Body of pancreas (tissue), 4 donors: ENCODE measurements at regions not wholly inside any gene's neighbourhood (a gene's known extent, or its start where the extent isn't known, plus 50 kb on each side); places are given as distances from the start of the nearest gene placed in this dataset.
A peak's percentile ranks its signal among the peaks of the same experiment; 100 is the strongest.

Experiments used
- ATAC-seq: fragments of 150-250 bp; one replicate; pipeline ENCODE4 v1.9.1; 2016
- DNase-seq, 4 donors: peaks; one replicate each; pipeline ENCODE4 v3.0.0-alpha.2; 2019
- H3K27ac ChIP-seq, 4 donors: fragments of 200-600 bp; sonication (generic); 1 replicate in 3 of 4; 2 replicates in 1 of 4; pipeline versions ENCODE4 v1.5.1 to v1.6.1; 2016 to 2019; ENCODE audit warnings: mild to moderate bottlenecking in 1 of 4, mixed read lengths in 1 of 4, moderate library complexity in 1 of 4
- H3K27me3 ChIP-seq, 2 donors: fragments of 200-600 bp; sonication (generic); one replicate each; pipeline ENCODE4 v1.6.0; 2016; ENCODE audit warnings: mild to moderate bottlenecking in 1 of 2
- H3K36me3 ChIP-seq, 2 donors: fragments of 200-600 bp; sonication (generic); replicated peaks in 1 of 2; 2 replicates each; pipeline ENCODE4 v1.5.1; 2016; ENCODE audit warnings: low read depth in 2 of 2; ENCODE audit not compliant: insufficient read depth in 1 of 2
- H3K4me1 ChIP-seq: fragments of 200-600 bp; sonication (generic); one replicate; pipeline ENCODE4 v1.6.0; 2016
- H3K4me3 ChIP-seq, 2 donors: fragments of 200-600 bp; sonication (generic); 1 replicate in 1 of 2; 2 replicates in 1 of 2; pipeline ENCODE4 v1.5.1; 2016 to 2019
- H3K9me3 ChIP-seq, 3 donors: fragments of 200-600 bp; sonication (generic); 1 replicate in 2 of 3; 2 replicates in 1 of 3; pipeline ENCODE4 v1.5.1; 2016
- POLR2A ChIP-seq, 3 donors: fragments of 450-650 bp; IDR thresholded peaks; one replicate each; pipeline ENCODE4 v1.6.1; 2016; ENCODE audit warnings: antibody characterized with exemption in 3 of 3, mild to moderate bottlenecking in 2 of 3
- WGBS, 2 donors: methylation state at CpG; one replicate each; pipeline ENCODE4 v1.1.5; 2017; 5-methylcytosine and 5-hydroxymethylcytosine counted together
- intact Hi-C: fragments of 100-400 bp; cut with DNase I; formaldehyde crosslinking; loops from one replicate; pipeline ENCODE4 v1.15.1; 2023
- TF ChIP-seq, protein P1 (sequence below), 7 experiments: fragments of 450-650 bp in 4 of 7; fragments of 200-600 bp in 3 of 7; sonication (generic) in 3 of 7; IDR thresholded peaks; one replicate each; pipeline ENCODE4 v1.5.1; 2016 to 2019; ENCODE audit warnings: antibody characterized with exemption in 7 of 7

DNA sequence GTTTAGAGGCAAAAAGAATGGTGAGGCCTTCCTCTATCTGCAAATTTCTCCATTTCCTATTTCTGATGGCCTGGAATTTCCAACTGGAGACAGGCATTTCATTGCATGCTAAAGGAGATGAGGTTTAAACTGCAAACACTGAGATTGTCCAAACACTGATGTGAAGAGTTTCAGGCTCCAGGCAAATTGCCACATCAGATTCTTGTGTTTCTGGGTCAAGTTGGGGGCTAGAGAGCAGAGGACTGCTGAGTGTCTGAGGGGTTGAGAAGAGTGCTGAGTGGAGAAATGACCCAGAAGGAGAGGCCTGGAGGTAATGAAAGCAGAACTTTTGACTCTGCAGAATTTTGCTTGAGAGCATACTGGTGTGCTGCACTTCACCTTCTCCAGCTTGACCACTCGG is 216.7 kb upstream of the MPHOSPH6 start:
- no peaks in the 10 kb centered on the region for H3K9me3 ChIP-seq

DNA sequence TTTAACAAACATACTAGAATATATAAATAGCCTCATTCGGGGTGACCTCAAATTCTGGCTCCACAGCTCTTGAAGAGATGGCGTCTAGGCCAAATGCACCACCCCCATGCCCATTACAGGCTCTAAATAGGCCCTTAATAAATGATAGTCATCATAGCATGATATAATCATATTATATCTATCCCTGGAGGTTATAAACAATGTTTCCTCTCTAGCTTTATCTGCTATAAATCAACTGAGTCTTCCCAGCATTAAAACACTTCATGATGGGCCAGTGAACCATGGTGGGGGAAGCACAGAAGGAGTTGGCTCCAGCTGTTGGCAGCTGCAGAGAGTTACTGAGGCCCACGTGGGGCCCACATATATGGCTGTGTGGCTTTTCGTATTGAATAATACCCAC is 214.9 kb upstream of the MPHOSPH6 start:
- H3K4me1 ChIP-seq: no peaks in the 10 kb centered on the region
- TF ChIP-seq POLR2A (IDR thresholded peaks at IDR 0.05): no peak
- TF ChIP-seq, protein P1, sequence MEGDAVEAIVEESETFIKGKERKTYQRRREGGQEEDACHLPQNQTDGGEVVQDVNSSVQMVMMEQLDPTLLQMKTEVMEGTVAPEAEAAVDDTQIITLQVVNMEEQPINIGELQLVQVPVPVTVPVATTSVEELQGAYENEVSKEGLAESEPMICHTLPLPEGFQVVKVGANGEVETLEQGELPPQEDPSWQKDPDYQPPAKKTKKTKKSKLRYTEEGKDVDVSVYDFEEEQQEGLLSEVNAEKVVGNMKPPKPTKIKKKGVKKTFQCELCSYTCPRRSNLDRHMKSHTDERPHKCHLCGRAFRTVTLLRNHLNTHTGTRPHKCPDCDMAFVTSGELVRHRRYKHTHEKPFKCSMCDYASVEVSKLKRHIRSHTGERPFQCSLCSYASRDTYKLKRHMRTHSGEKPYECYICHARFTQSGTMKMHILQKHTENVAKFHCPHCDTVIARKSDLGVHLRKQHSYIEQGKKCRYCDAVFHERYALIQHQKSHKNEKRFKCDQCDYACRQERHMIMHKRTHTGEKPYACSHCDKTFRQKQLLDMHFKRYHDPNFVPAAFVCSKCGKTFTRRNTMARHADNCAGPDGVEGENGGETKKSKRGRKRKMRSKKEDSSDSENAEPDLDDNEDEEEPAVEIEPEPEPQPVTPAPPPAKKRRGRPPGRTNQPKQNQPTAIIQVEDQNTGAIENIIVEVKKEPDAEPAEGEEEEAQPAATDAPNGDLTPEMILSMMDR (IDR thresholded peaks at IDR 0.05): no peak
- no peak overlapping the region for H3K4me3 ChIP-seq
- H3K27me3 ChIP-seq: no peaks in the 10 kb centered on the region
- intact Hi-C loops: no loop called here
- no peaks in the 10 kb centered on the region for H3K36me3 ChIP-seq
- ATAC-seq (no peak), DNase-seq (peak in 1 of 4 donors; percentile 3)
- 58 to 72% methylated on average over 4 of the region's 4 CpGs for WGBS, 2 donors
- H3K27ac ChIP-seq: no peak overlapping the region
- no peaks in the 10 kb centered on the region for H3K9me3 ChIP-seq

More for the DNA sequence above, 216.7 kb upstream of the MPHOSPH6 start:
- Histone ChIP-seq H3K4me1 (no peaks in the 10 kb centered on the region), H3K4me3 (no peak overlapping the region), H3K27me3 (no peaks in the 10 kb centered on the region), H3K27ac (no peak overlapping the region), H3K36me3 (no peaks in the 10 kb centered on the region)
- WGBS, 2 donors: 40 to 56% methylated on average over 1 of the region's 1 CpG
- ATAC-seq (no peak), DNase-seq (no peak)
- intact Hi-C loops: no loop called here
- no peak for TF ChIP-seq POLR2A (IDR thresholded peaks at IDR 0.05)

DNA sequence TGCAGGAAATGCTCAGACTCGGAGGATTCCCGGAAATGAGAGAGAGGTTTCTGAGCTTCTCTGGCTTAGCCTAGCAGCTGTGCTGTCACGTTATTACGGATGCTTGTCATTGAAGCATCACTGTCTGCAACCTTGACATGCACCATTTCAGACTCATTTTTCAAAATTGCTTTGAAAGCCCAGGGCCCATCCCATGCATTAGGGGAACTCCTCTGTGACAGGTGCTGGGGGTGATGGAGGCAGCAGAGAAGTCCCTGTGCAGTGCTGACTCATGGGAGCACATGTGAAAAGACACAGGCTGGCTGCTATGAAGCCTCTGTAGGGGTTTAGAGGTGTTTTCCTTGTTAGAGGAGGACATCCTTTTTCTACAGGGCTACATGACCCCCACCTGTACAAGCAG is 214.0 kb upstream of the MPHOSPH6 start:
- H3K27ac ChIP-seq: no peak overlapping the region
- H3K9me3 ChIP-seq: no peaks in the 10 kb centered on the region
- no peaks in the 10 kb centered on the region for H3K27me3 ChIP-seq
- H3K4me3 ChIP-seq: no peak overlapping the region
- H3K36me3 ChIP-seq: no peaks in the 10 kb centered on the region
- 58% methylated on average over 4 of the region's 4 CpGs; no CpG with 5 or more reads in 1 of the 2 donors for WGBS, 2 donors
- intact Hi-C loops: no loop called here
- TF ChIP-seq POLR2A (IDR thresholded peaks at IDR 0.05): no peak
- no peaks in the 10 kb centered on the region for H3K4me1 ChIP-seq
- no peak for ATAC-seq
- no peak for DNase-seq

- no peaks in the 10 kb centered on the region for H3K4me1 ChIP-seq
- TF ChIP-seq, protein P1 (IDR thresholded peaks at IDR 0.05): no peak
- H3K27ac ChIP-seq: no peak overlapping the region
- intact Hi-C loops: no loop called here
- H3K4me3 ChIP-seq: no peak overlapping the region
- H3K36me3 ChIP-seq: no peaks in the 10 kb centered on the region
- no peaks in the 10 kb centered on the region for H3K27me3 ChIP-seq
- ATAC-seq (no peak), DNase-seq (no peak)
- WGBS, 2 donors: 47 to 48% methylated on average over 4 of the region's 4 CpGs
- no peaks in the 10 kb centered on the region for H3K9me3 ChIP-seq
Observed at GRCh38 chr16:82382521-82382920, 212.5 kb upstream of the MPHOSPH6 start.

GRCh38 chr16:82379551-82379950 is 209.5 kb upstream of the MPHOSPH6 start:
- Histone ChIP-seq H3K27ac (no peak overlapping the region), H3K36me3 (no peaks in the 10 kb centered on the region), H3K4me3 (no peak overlapping the region), H3K27me3 (no peaks in the 10 kb centered on the region), H3K4me1 (no peaks in the 10 kb centered on the region), H3K9me3 (no peaks in the 10 kb centered on the region)
- no peak for TF ChIP-seq POLR2A (IDR thresholded peaks at IDR 0.05)
- TF ChIP-seq, protein P1 (IDR thresholded peaks at IDR 0.05): no peak
- intact Hi-C loops: no loop called here
- ATAC-seq (no peak), DNase-seq (no peak)
- WGBS, 2 donors: 77 to 84% methylated on average over 5 of the region's 5 CpGs

- WGBS, 2 donors: 68 to 71% methylated on average over 2 of the region's 2 CpGs
- Histone ChIP-seq H3K36me3 (no peaks in the 10 kb centered on the region), H3K27me3 (no peaks in the 10 kb centered on the region), H3K27ac (no peak overlapping the region), H3K4me1 (no peaks in the 10 kb centered on the region), H3K4me3 (no peak overlapping the region), H3K9me3 (no peaks in the 10 kb centered on the region)
- DNase-seq (no peak), ATAC-seq (no peak)
- no peak for TF ChIP-seq POLR2A (IDR thresholded peaks at IDR 0.05)
- TF ChIP-seq, protein P1 (IDR thresholded peaks at IDR 0.05): no peak
- intact Hi-C loops: no loop called here
Observed at GRCh38 chr16:82373976-82374375, 204.0 kb upstream of the MPHOSPH6 start.
